ENCODE measurements at regions not wholly inside any gene's neighbourhood (a gene's known extent, or its start where the extent isn't known, plus 50 kb on each side); places are given as distances from the start of the nearest gene placed in this dataset.

DNA sequence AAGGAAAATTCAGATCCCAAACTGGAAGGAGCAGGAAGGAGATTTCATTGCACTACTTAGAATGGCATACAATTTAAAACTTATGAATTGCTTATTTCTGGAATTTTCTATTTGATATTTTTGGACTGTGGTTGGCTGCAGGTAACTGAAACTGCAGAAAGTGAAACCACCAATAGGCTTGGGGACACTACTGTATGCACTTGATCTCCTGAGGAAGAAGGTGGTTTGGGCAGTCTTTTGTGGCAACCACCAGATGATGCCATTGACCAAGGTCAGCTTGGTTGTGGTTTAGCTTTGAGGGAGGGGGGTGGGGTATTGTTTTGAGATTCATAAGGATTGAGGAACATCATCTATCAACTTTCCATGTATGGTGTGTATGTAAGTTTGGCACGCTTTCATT lies 209.5 kb upstream of the STXBP6 start:
- POLR2A ChIA-PET = no interaction called here
- no peak overlapping the region for H3K4me3 ChIP-seq (ENCODE audit: low read depth, low read length)
- CTCF ChIA-PET = interaction anchor here (0.6 kb wide), 3 partner anchors 140 to 395 kb away, joined by 3 to 6 read pairs (median 3); no protein-coding TSS in a partner anchor

DNA sequence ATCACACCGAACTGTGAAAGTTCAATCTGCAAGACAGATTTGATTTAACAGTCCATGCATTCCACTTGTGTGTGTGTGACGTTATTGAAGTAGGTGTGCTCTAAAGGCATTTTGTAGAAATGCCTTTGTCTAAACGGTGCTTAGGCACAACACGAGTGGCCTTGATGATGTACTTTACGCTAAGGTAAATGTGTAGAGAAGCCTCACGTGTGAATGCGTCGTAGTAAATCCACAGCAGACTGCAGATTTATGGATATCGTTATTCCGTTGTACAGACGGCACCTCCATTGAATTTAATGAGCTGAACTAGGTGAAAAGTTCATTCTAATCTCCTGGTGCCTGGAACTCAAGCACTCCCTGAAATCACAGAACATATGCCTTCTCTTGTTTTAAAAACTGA lies 202.8 kb upstream of the STXBP6 start:
- no peak for DNase-seq (ENCODE audit: low read depth)
- POLR2A ChIA-PET = no interaction called here
- CTCF ChIA-PET = no interaction called here
- Histone ChIP-seq H3K27me3 (ENCODE audit: control insufficient read depth, insufficient read depth, low read length) (no peaks in the 10 kb centered on the region), H3K36me3 (ENCODE audit: control insufficient read depth, insufficient read depth, low read length) (no peaks in the 10 kb centered on the region), H3K4me3 (ENCODE audit: low read depth, low read length) (no peak overlapping the region)
- TF ChIP-seq, protein P1, sequence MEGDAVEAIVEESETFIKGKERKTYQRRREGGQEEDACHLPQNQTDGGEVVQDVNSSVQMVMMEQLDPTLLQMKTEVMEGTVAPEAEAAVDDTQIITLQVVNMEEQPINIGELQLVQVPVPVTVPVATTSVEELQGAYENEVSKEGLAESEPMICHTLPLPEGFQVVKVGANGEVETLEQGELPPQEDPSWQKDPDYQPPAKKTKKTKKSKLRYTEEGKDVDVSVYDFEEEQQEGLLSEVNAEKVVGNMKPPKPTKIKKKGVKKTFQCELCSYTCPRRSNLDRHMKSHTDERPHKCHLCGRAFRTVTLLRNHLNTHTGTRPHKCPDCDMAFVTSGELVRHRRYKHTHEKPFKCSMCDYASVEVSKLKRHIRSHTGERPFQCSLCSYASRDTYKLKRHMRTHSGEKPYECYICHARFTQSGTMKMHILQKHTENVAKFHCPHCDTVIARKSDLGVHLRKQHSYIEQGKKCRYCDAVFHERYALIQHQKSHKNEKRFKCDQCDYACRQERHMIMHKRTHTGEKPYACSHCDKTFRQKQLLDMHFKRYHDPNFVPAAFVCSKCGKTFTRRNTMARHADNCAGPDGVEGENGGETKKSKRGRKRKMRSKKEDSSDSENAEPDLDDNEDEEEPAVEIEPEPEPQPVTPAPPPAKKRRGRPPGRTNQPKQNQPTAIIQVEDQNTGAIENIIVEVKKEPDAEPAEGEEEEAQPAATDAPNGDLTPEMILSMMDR (IDR thresholded peaks at IDR 0.05; ENCODE audit: insufficient read depth, low read depth, low read length) = no peak

More for the DNA sequence above, 209.5 kb upstream of the STXBP6 start:
- TF ChIP-seq, protein P1 (IDR thresholded peaks at IDR 0.05; ENCODE audit: insufficient read depth, low read depth, low read length) = no peak
- H3K27me3 ChIP-seq (ENCODE audit: control insufficient read depth, insufficient read depth, low read length) = no peaks in the 10 kb centered on the region
- no peaks in the 10 kb centered on the region for H3K36me3 ChIP-seq (ENCODE audit: control insufficient read depth, insufficient read depth, low read length)
- DNase-seq (ENCODE audit: low read depth) = no peak

DNA sequence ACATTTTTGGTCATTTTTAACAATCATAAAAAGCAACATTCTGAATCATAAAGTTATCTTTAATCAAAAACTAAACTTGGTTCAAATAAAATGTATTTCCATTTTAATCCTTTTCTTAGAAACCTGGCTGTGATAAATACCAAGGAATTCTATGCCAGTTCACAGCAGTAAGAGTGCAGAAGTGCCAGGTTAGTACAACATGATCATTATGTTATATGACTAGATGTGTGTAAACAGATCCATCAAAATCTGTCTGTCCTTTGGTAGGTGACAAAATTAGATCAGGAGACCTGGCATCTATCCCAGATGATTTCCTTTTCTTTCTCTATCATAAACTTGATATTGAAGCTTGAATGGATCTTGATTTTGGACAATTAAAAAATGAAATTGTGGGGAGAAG lies 200.6 kb upstream of the STXBP6 start:
- POLR2A ChIA-PET = no interaction called here
- Histone ChIP-seq H3K36me3 (ENCODE audit: control insufficient read depth, insufficient read depth, low read length) (no peaks in the 10 kb centered on the region), H3K27me3 (ENCODE audit: control insufficient read depth, insufficient read depth, low read length) (no peaks in the 10 kb centered on the region), H3K4me3 (ENCODE audit: low read depth, low read length) (no peak overlapping the region)
- DNase-seq (ENCODE audit: low read depth) = no peak
- CTCF ChIA-PET = no interaction called here
- TF ChIP-seq, protein P1 (IDR thresholded peaks at IDR 0.05; ENCODE audit: insufficient read depth, low read depth, low read length) = no peak

DNA sequence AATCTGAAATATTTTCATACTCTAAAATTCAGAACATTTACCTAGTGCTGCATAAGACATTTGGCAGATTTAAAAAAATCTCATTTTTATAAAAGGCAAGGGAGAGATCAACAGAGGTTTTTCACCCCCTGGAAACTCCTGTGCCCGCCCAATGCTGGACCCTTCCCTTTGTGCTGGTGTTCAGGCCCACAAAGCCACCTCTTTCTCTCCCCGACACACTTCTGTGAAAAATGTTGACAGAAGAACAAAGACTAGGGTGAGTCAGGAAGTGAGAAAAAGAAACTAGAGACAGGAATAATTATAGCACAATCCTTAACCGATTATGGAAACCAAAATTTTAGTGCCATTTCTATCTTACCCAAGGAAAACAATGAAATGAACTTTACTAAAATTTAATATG lies 197.7 kb upstream of the STXBP6 start:
- CTCF ChIA-PET = no interaction called here
- TF ChIP-seq, protein P1 (IDR thresholded peaks at IDR 0.05; ENCODE audit: insufficient read depth, low read depth, low read length) = no peak
- no peaks in the 10 kb centered on the region for H3K36me3 ChIP-seq (ENCODE audit: control insufficient read depth, insufficient read depth, low read length)
- no peak overlapping the region for H3K4me3 ChIP-seq (ENCODE audit: low read depth, low read length)
- no peaks in the 10 kb centered on the region for H3K27me3 ChIP-seq (ENCODE audit: control insufficient read depth, insufficient read depth, low read length)
- POLR2A ChIA-PET = no interaction called here
- DNase-seq (ENCODE audit: low read depth) = no peak

DNA sequence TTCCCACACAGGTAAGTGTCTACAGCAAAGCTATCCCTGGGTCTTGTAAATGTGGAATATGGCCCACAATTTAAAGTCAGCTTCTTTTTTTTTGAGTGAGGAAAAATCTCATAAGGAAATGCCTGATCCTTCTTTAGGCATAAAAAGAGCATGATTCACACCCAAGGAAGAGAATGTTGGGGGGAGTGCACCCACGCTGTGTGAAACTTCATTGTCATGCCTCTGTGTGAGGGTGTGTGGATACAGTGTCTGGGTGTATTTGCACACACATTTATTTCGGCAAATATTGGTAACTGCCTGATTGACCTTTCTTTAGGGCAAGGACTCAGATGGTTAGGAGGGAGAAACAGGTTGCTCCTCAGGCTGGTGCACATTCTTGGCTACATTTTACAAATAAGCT lies 196.8 kb upstream of the STXBP6 start:
- DNase-seq (ENCODE audit: low read depth) = no peak
- H3K27me3 ChIP-seq (ENCODE audit: control insufficient read depth, insufficient read depth, low read length) = no peaks in the 10 kb centered on the region
- CTCF ChIA-PET = interaction anchor here (0.9 kb wide), 1 partner anchor 26 kb away, joined by 3 read pairs; no protein-coding TSS in a partner anchor
- POLR2A ChIA-PET = no interaction called here
- TF ChIP-seq, protein P1 (IDR thresholded peaks at IDR 0.05; ENCODE audit: insufficient read depth, low read depth, low read length) = no peak
- no peaks in the 10 kb centered on the region for H3K36me3 ChIP-seq (ENCODE audit: control insufficient read depth, insufficient read depth, low read length)
- no peak overlapping the region for H3K4me3 ChIP-seq (ENCODE audit: low read depth, low read length)
